IMR-90 (cell line): ENCODE measurements at regions not wholly inside any gene's neighbourhood (a gene's known extent, or its start where the extent isn't known, plus 50 kb on each side); places are given as distances from the start of the nearest gene placed in this dataset.

Experiments
- ATAC-seq: fragments of 200-7000 bp; cut with Tn5 transposase; 2 replicates; pipeline ENCODE4 v1.9.1; 2020; ENCODE audit warnings: low read depth, mild to moderate bottlenecking, moderate library complexity
- BruUV-seq: library from RNA; stranded (reverse); fragments of 400-500 nt; replicated peaks from 2 replicates; lab custom pipeline; 2021; lab: Mats Ljungman, UMichigan
- CTCF ChIA-PET: fragments of 300-600 bp; formaldehyde crosslinking; extraction: SDS; loops from one replicate; lab custom pipeline; 2021; ENCODE audit warnings: antibody characterized with exemption; lab: Yijun Ruan, JAX
- POLR2A ChIA-PET: fragments of 300-600 bp; sonication (Branson Sonifier 250); formaldehyde crosslinking; loops from one replicate; lab custom pipeline; 2022; ENCODE audit warnings: antibody characterized with exemption; ENCODE audit not compliant: unreplicated experiment; lab: Charles Lee
- DNase-seq: peaks from one replicate; pipeline ENCODE4 v3.0.0; 2013
- H2AFZ ChIP-seq: replicated peaks from 2 replicates; pipeline ENCODE3; 2013; ENCODE audit warnings: low read length, mild to moderate bottlenecking; ENCODE audit not compliant: poor library complexity
- H2AK5ac ChIP-seq: 2 replicates; pipeline ENCODE4 v1.6.1; 2013; ENCODE audit warnings: low read depth, low read length, inconsistent platforms
- H2AK9ac ChIP-seq: replicated peaks from 2 replicates; pipeline ENCODE3; 2013; ENCODE audit warnings: mild to moderate bottlenecking, low read depth, low read length, moderate library complexity; ENCODE audit not compliant: poor library complexity
- H2BK120ac ChIP-seq: 2 replicates; pipeline ENCODE4 v1.6.1; 2013; ENCODE audit warnings: low read depth, low read length, inconsistent platforms
- H2BK15ac ChIP-seq: 3 replicates; pipeline ENCODE4 v1.6.1; 2013; ENCODE audit warnings: low read depth, low read length, inconsistent platforms
- H2BK20ac ChIP-seq: 2 replicates; pipeline ENCODE4 v1.6.1; 2013; ENCODE audit warnings: low read depth, mild to moderate bottlenecking, inconsistent platforms, low read length, moderate library complexity
- H2BK5ac ChIP-seq: 2 replicates; pipeline ENCODE4 v1.6.1; 2013; ENCODE audit warnings: mild to moderate bottlenecking, low read depth, low read length, inconsistent platforms; ENCODE audit not compliant: poor library complexity, severe bottlenecking
- H3K14ac ChIP-seq: replicated peaks from 2 replicates; pipeline ENCODE4 v1.6.1; 2013; ENCODE audit warnings: low read depth, low read length, inconsistent platforms
- H3K18ac ChIP-seq: 2 replicates; pipeline ENCODE4 v1.6.1; 2013; ENCODE audit warnings: low read depth, low read length, control low read depth
- H3K23ac ChIP-seq: 2 replicates; pipeline ENCODE4 v1.6.1; 2013; ENCODE audit warnings: low read depth, low read length, inconsistent platforms
- H3K27ac ChIP-seq: 2 replicates; pipeline ENCODE4 v1.5.1; 2013; ENCODE audit warnings: mild to moderate bottlenecking, control low read depth, low read length; ENCODE audit not compliant: insufficient read depth
- H3K27me3 ChIP-seq: 2 replicates; pipeline ENCODE4 v1.6.1; 2013; ENCODE audit warnings: low read length; ENCODE audit not compliant: control insufficient read depth, insufficient read depth
- H3K36me3 ChIP-seq: 2 replicates; pipeline ENCODE4 v1.6.1; 2013; ENCODE audit warnings: low read length, mixed read lengths; ENCODE audit not compliant: control insufficient read depth, insufficient read depth
- H3K4ac ChIP-seq: 2 replicates; pipeline ENCODE4 v1.6.1; 2013; ENCODE audit warnings: low read depth, low read length, inconsistent platforms
- H3K4me1 ChIP-seq: 2 replicates; pipeline ENCODE4 v1.6.1; 2013; ENCODE audit warnings: low read length, mixed read lengths; ENCODE audit not compliant: control insufficient read depth, insufficient read depth
- H3K4me2 ChIP-seq: 2 replicates; pipeline ENCODE4 v1.6.1; 2013; ENCODE audit warnings: low read depth, mild to moderate bottlenecking, control low read depth, low read length, moderate library complexity
- H3K4me3 ChIP-seq: 2 replicates; pipeline ENCODE4 v1.5.1; 2013; ENCODE audit warnings: low read depth, mild to moderate bottlenecking, control low read depth, low read length, moderate library complexity; ENCODE audit not compliant: insufficient read depth
- H3K56ac ChIP-seq: 2 replicates; pipeline ENCODE4 v1.6.1; 2013; ENCODE audit warnings: low read length, inconsistent platforms; ENCODE audit not compliant: insufficient read depth; ENCODE audit errors: extremely low read depth
- H3K79me1 ChIP-seq, 2 experiments: 2 replicates each; pipeline ENCODE4 v1.6.1; 2013; ENCODE audit warnings: low read length in 2 of 2, inconsistent platforms in 1 of 2, low read depth in 1 of 2
- H3K9ac ChIP-seq: 2 replicates; pipeline ENCODE4 v1.6.1; 2013; ENCODE audit warnings: low read depth, low read length, control low read depth
- H3K9me1 ChIP-seq: 2 replicates; pipeline ENCODE4 v1.6.1; 2013; ENCODE audit warnings: low read length, inconsistent platforms; ENCODE audit not compliant: insufficient read depth
- H3K9me3 ChIP-seq: 2 replicates; pipeline ENCODE4 v1.6.1; 2013; ENCODE audit warnings: low read length; ENCODE audit not compliant: control insufficient read depth, insufficient read depth
- H4K20me1 ChIP-seq: 2 replicates; pipeline ENCODE4 v1.6.1; 2013; ENCODE audit warnings: low read length, inconsistent platforms; ENCODE audit not compliant: insufficient read depth
- H4K5ac ChIP-seq: 2 replicates; pipeline ENCODE4 v1.6.1; 2013; ENCODE audit warnings: mild to moderate bottlenecking, low read depth, low read length, control low read depth
- H4K8ac ChIP-seq, 2 experiments: 2 replicates each; pipeline ENCODE4 v1.6.1; 2013; ENCODE audit warnings: low read depth in 2 of 2, low read length in 2 of 2, control low read depth in 1 of 2, inconsistent platforms in 1 of 2
- H4K91ac ChIP-seq: 2 replicates; pipeline ENCODE4 v1.6.1; 2013; ENCODE audit warnings: low read depth, low read length, inconsistent platforms; ENCODE audit not compliant: insufficient read depth
- CEBPB ChIP-seq: IDR thresholded peaks from 2 replicates; pipeline ENCODE4 v1.6.1; 2012; ENCODE audit warnings: low read depth, low read length, improper control_type of control experiment
- SMC3 ChIP-seq: fragments of 150-350 bp; IDR thresholded peaks from 2 replicates; pipeline ENCODE4 v1.6.1; 2016; ENCODE audit warnings: low read depth, mild to moderate bottlenecking, antibody characterized with exemption, low read length, moderate library complexity
- WGBS, 2 experiments: methylation state at CpG; one replicate each; pipeline versions ENCODE4 v1.1.5 to v1.1.7; 2013; ENCODE audit warnings: missing lambda C conversion rate in 2 of 2; ENCODE audit not compliant: insufficient read length in 1 of 2; ENCODE audit errors: extremely low coverage in 2 of 2; 5-methylcytosine and 5-hydroxymethylcytosine counted together
- dilution Hi-C: fragments of 300-500 bp; cut with HindIII; formaldehyde crosslinking; loops from one replicate; pipeline ENCODE4 v1.14.3; 2018; ENCODE audit warnings: low sequenced_read_pairs; ENCODE audit not compliant: unreplicated experiment
- in situ Hi-C: fragments of 300-500 bp; cut with MboI; formaldehyde crosslinking; loops from 3 replicates; pipeline ENCODE4 v1.14.3; 2019; ENCODE audit warnings: low sequenced_read_pairs, inconsistent platforms, mixed read lengths
- intact Hi-C: fragments of 100-400 bp; cut with micrococcal nuclease; formaldehyde crosslinking; loops from 2 replicates; pipeline ENCODE4 v1.10.0; 2022

- no TSS peak for BruUV-seq
- Histone ChIP-seq H3K27me3 (no peaks in the 10 kb centered on the region), H3K36me3 (no peaks in the 10 kb centered on the region), H4K91ac (no peak overlapping the region), H2BK15ac (no peak overlapping the region), H4K5ac (no peak overlapping the region), H2AK5ac (no peak overlapping the region), H3K9ac (no peak overlapping the region), H3K18ac (no peak overlapping the region), H3K14ac (no peak overlapping the region), H2BK120ac (no peak overlapping the region), H4K8ac (no peak overlapping the region), H3K23ac (no peak overlapping the region), H3K9me1 (no peaks in the 10 kb centered on the region), H3K9me3 (peaks cover 3% of the 10 kb centered on the region; the same call in 1 of the 2 replicates), H2BK20ac (no peak overlapping the region), H3K4me1 (no peaks in the 10 kb centered on the region), H3K79me1 (no peaks in the 10 kb centered on the region), H2AFZ (no peak overlapping the region), H3K4ac (no peak overlapping the region), H3K56ac (no peak overlapping the region), H4K20me1 (no peaks in the 10 kb centered on the region), H2AK9ac (no peak overlapping the region), H3K27ac (no peak overlapping the region), H2BK5ac (no peak overlapping the region), H3K4me2 (no peak overlapping the region), H3K4me3 (no peak overlapping the region)
- WGBS, 2 experiments: 85% methylated on average over 33 of the region's 35 CpGs; no CpG with 5 or more reads in 1 of the 2 experiments
- ATAC-seq (no peak), DNase-seq (no peak)
- POLR2A ChIA-PET: no interaction called here
- in situ Hi-C loops: no loop called here
- intact Hi-C loops: no loop called here
- CTCF ChIA-PET: no interaction called here
- TF ChIP-seq CEBPB: peak; percentile 31; the same call in 1 of the 2 replicates
- TF ChIP-seq SMC3: no peak
- dilution Hi-C loops: no loop called here
These were observed 565.7 kb upstream of the SMIM31 start for GRCh38 chr4:164188236-164188635.
